ENCODE measurements at regions not wholly inside any gene's neighbourhood (a gene's known extent, or its start where the extent isn't known, plus 50 kb on each side); places are given as distances from the start of the nearest gene placed in this dataset.

DNA sequence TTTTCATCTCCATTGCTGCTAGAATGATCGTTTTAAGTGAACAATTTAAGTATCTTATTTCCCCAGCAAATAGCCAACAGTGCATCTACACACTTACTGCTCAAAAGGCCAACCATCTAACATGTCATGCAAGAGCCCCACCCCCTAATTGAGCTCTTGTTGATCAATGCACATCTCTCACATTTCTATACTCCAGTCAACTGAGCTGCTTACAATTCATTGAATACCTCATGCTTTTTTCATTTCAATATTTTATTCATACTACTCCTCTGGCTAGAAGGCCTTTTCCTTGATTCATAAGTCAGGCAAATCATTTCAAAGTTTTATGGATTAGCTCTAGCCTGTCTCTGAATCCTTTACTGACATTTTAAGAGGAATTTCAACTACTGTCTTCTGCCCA lies 79.0 kb upstream of the WDR17 start:
- H3K27me3 ChIP-seq (ENCODE audit: control insufficient read depth in 2 of 2, insufficient read depth in 2 of 2, low read length in 2 of 2), result no peaks in the 10 kb centered on the region
- no peak overlapping the region for H3K27ac ChIP-seq (ENCODE audit: low read depth in 1 of 2, low read length in 2 of 2)
- TF ChIP-seq, protein P1, sequence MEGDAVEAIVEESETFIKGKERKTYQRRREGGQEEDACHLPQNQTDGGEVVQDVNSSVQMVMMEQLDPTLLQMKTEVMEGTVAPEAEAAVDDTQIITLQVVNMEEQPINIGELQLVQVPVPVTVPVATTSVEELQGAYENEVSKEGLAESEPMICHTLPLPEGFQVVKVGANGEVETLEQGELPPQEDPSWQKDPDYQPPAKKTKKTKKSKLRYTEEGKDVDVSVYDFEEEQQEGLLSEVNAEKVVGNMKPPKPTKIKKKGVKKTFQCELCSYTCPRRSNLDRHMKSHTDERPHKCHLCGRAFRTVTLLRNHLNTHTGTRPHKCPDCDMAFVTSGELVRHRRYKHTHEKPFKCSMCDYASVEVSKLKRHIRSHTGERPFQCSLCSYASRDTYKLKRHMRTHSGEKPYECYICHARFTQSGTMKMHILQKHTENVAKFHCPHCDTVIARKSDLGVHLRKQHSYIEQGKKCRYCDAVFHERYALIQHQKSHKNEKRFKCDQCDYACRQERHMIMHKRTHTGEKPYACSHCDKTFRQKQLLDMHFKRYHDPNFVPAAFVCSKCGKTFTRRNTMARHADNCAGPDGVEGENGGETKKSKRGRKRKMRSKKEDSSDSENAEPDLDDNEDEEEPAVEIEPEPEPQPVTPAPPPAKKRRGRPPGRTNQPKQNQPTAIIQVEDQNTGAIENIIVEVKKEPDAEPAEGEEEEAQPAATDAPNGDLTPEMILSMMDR (IDR thresholded peaks at IDR 0.05), result no peak
- no peaks in the 10 kb centered on the region for H3K79me2 ChIP-seq (ENCODE audit: insufficient read depth, low read length)
- Mint-ChIP-seq H3K4me3 (no peak overlapping the region), H3K27ac (no peak overlapping the region), H3K36me3 (no peaks in the 10 kb centered on the region), H3K27me3 (ENCODE audit: low read depth in 3 of 3) (peaks cover 0 to 4% (median 3%) of the 10 kb centered on the region in 3 donors), H3K4me1 (no peaks in the 10 kb centered on the region), H3K9me3 (peaks cover 0 to 4% (median 1%) of the 10 kb centered on the region in 7 donors)
- H3K9ac ChIP-seq (ENCODE audit: insufficient read depth, low read length, poor library complexity, severe bottlenecking), result no peak overlapping the region
- H3K9me3 ChIP-seq (replicated peaks in 1 of 2; ENCODE audit: control insufficient read depth in 1 of 2, insufficient read depth in 1 of 2, low read length in 2 of 2), result no peaks in the 10 kb centered on the region
- H3K36me3 ChIP-seq (replicated peaks in 1 of 2; ENCODE audit: control insufficient read depth in 1 of 2, insufficient read depth in 2 of 2, low read length in 2 of 2), result no peaks in the 10 kb centered on the region
- intact Hi-C loops (cut with micrococcal nuclease), result no loop called here
- no CpG with 5 or more reads among the region's 1 CpG for WGBS (ENCODE audit: insufficient coverage)
- H3K4me3 ChIP-seq (replicated peaks in 1 of 3; ENCODE audit: low read depth in 2 of 3, low read length in 3 of 3), result no peak overlapping the region
- no peaks in the 10 kb centered on the region for H4K20me1 ChIP-seq (ENCODE audit: insufficient read depth, low read length)
- no peak overlapping the region for H3K4me2 ChIP-seq (replicated peaks; ENCODE audit: extremely low read depth, low read length, poor library complexity, severe bottlenecking)
- no peak overlapping the region for H2AFZ ChIP-seq (ENCODE audit: insufficient read depth, low read depth, low read length, poor library complexity, severe bottlenecking)
- no peak for DNase-seq
- no peaks in the 10 kb centered on the region for H3K4me1 ChIP-seq (ENCODE audit: control insufficient read depth in 1 of 2, insufficient read depth in 2 of 2, low read length in 2 of 2)

DNA sequence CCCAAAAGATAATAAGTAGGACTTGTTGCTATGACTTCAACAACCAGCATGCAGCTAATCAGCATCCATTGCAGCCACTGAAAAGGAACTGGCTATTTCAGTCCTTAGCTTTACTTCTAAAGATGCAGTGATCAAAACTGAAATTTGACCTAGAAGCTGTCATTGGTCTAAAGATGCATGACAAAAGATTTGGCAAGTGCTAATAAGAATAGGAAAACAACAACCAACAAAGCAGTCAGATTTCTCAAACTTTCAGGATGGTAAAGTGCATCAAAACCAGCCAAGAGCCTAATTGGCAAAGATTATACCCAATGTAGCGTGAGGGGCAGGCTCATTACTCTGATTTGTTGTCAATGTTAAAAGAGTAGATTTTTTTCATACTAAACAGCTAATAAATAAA lies 77.1 kb upstream of the WDR17 start:
- no peaks in the 10 kb centered on the region for H3K27me3 ChIP-seq (ENCODE audit: control insufficient read depth in 2 of 2, insufficient read depth in 2 of 2, low read length in 2 of 2)
- Mint-ChIP-seq H3K27me3 (ENCODE audit: low read depth in 3 of 3) (peaks cover under 1 to 10% (median 5%) of the 10 kb centered on the region in 3 donors), H3K9me3 (peaks cover 0 to 4% (median 1%) of the 10 kb centered on the region in 7 donors), H3K27ac (no peak overlapping the region), H3K36me3 (no peaks in the 10 kb centered on the region), H3K4me3 (no peak overlapping the region), H3K4me1 (no peaks in the 10 kb centered on the region)
- intact Hi-C loops (cut with micrococcal nuclease), result no loop called here
- no peaks in the 10 kb centered on the region for H3K79me2 ChIP-seq (ENCODE audit: insufficient read depth, low read length)
- H3K36me3 ChIP-seq (replicated peaks in 1 of 2; ENCODE audit: control insufficient read depth in 1 of 2, insufficient read depth in 2 of 2, low read length in 2 of 2), result no peaks in the 10 kb centered on the region
- no peak overlapping the region for H3K4me2 ChIP-seq (replicated peaks; ENCODE audit: extremely low read depth, low read length, poor library complexity, severe bottlenecking)
- no CpG with 5 or more reads among the region's 1 CpG for WGBS (ENCODE audit: insufficient coverage)
- no peaks in the 10 kb centered on the region for H3K4me1 ChIP-seq (ENCODE audit: control insufficient read depth in 1 of 2, insufficient read depth in 2 of 2, low read length in 2 of 2)
- H3K9ac ChIP-seq (ENCODE audit: insufficient read depth, low read length, poor library complexity, severe bottlenecking), result no peak overlapping the region
- no peaks in the 10 kb centered on the region for H4K20me1 ChIP-seq (ENCODE audit: insufficient read depth, low read length)
- no peak overlapping the region for H3K4me3 ChIP-seq (replicated peaks in 1 of 3; ENCODE audit: low read depth in 2 of 3, low read length in 3 of 3)
- TF ChIP-seq, protein P1 (IDR thresholded peaks at IDR 0.05), result no peak
- H3K27ac ChIP-seq (ENCODE audit: low read depth in 1 of 2, low read length in 2 of 2), result no peak overlapping the region
- no peaks in the 10 kb centered on the region for H3K9me3 ChIP-seq (replicated peaks in 1 of 2; ENCODE audit: control insufficient read depth in 1 of 2, insufficient read depth in 1 of 2, low read length in 2 of 2)
- H2AFZ ChIP-seq (ENCODE audit: insufficient read depth, low read depth, low read length, poor library complexity, severe bottlenecking), result no peak overlapping the region
- no peak for DNase-seq

All from CD14-positive monocyte (primary cell).